ENCODE measurements at regions not wholly inside any gene's neighbourhood (a gene's known extent, or its start where the extent isn't known, plus 50 kb on each side); places are given as distances from the start of the nearest gene placed in this dataset.

- no peaks in the 10 kb centered on the region for H3K36me3 ChIP-seq (ENCODE audit: insufficient read depth, low read length)
- WGBS, result 13% methylated on average over 1 of the region's 1 CpG
- H3K9me3 ChIP-seq (ENCODE audit: insufficient read depth, low read depth, low read length), result no peaks in the 10 kb centered on the region
- no peaks in the 10 kb centered on the region for H3K4me1 ChIP-seq (ENCODE audit: insufficient read depth, low read length)
- no peak overlapping the region for H3K9ac ChIP-seq (ENCODE audit: low read depth, low read length)
- no peaks in the 10 kb centered on the region for H3K27me3 ChIP-seq (ENCODE audit: insufficient read depth, low read length)
- no peak overlapping the region for H3K27ac ChIP-seq (ENCODE audit: low read depth, low read length)
- no peak overlapping the region for H3K4me3 ChIP-seq (ENCODE audit: low read length)
These were observed 530.3 kb upstream of the FSIP2 start for GRCh38 chr2:185208261-185208660.

- Histone ChIP-seq H3K36me3 (ENCODE audit: insufficient read depth, low read length) (no peaks in the 10 kb centered on the region), H3K9me3 (ENCODE audit: insufficient read depth, low read depth, low read length) (no peaks in the 10 kb centered on the region), H3K27me3 (ENCODE audit: insufficient read depth, low read length) (no peaks in the 10 kb centered on the region), H3K4me3 (ENCODE audit: low read length) (no peak overlapping the region), H3K27ac (ENCODE audit: low read depth, low read length) (no peak overlapping the region), H3K4me1 (ENCODE audit: insufficient read depth, low read length) (no peaks in the 10 kb centered on the region), H3K9ac (ENCODE audit: low read depth, low read length) (no peak overlapping the region)
- 53% methylated on average over 3 of the region's 3 CpGs for WGBS
These were observed 523.1 kb upstream of the FSIP2 start for GRCh38 chr2:185215497-185215896.

- no peak overlapping the region for H3K9ac ChIP-seq (ENCODE audit: low read depth, low read length)
- no peak overlapping the region for H3K27ac ChIP-seq (ENCODE audit: low read depth, low read length)
- no peaks in the 10 kb centered on the region for H3K4me1 ChIP-seq (ENCODE audit: insufficient read depth, low read length)
- 89% methylated on average over 3 of the region's 3 CpGs for WGBS
- H3K9me3 ChIP-seq (ENCODE audit: insufficient read depth, low read depth, low read length), result no peaks in the 10 kb centered on the region
- no peak overlapping the region for H3K4me3 ChIP-seq (ENCODE audit: low read length)
- H3K27me3 ChIP-seq (ENCODE audit: insufficient read depth, low read length), result no peaks in the 10 kb centered on the region
- H3K36me3 ChIP-seq (ENCODE audit: insufficient read depth, low read length), result no peaks in the 10 kb centered on the region
These were observed 518.6 kb upstream of the FSIP2 start for GRCh38 chr2:185219981-185220380.

- Histone ChIP-seq H3K4me3 (ENCODE audit: low read length) (no peak overlapping the region), H3K9me3 (ENCODE audit: insufficient read depth, low read depth, low read length) (no peaks in the 10 kb centered on the region), H3K36me3 (ENCODE audit: insufficient read depth, low read length) (no peaks in the 10 kb centered on the region), H3K27ac (ENCODE audit: low read depth, low read length) (no peak overlapping the region), H3K9ac (ENCODE audit: low read depth, low read length) (no peak overlapping the region), H3K27me3 (ENCODE audit: insufficient read depth, low read length) (no peaks in the 10 kb centered on the region), H3K4me1 (ENCODE audit: insufficient read depth, low read length) (no peaks in the 10 kb centered on the region)
- 90% methylated on average over 1 of the region's 1 CpG for WGBS
These were observed 516.3 kb upstream of the FSIP2 start for GRCh38 chr2:185222311-185222710.

- Histone ChIP-seq H3K4me3 (ENCODE audit: low read length) (no peak overlapping the region), H3K9me3 (ENCODE audit: insufficient read depth, low read depth, low read length) (no peaks in the 10 kb centered on the region), H3K27me3 (ENCODE audit: insufficient read depth, low read length) (no peaks in the 10 kb centered on the region), H3K36me3 (ENCODE audit: insufficient read depth, low read length) (no peaks in the 10 kb centered on the region), H3K9ac (ENCODE audit: low read depth, low read length) (no peak overlapping the region), H3K4me1 (ENCODE audit: insufficient read depth, low read length) (no peaks in the 10 kb centered on the region), H3K27ac (ENCODE audit: low read depth, low read length) (no peak overlapping the region)
- WGBS, result 100% methylated on average over 1 of the region's 3 CpGs
These were observed 511.2 kb upstream of the FSIP2 start for GRCh38 chr2:185227391-185227790.

GRCh38 chr2:185239491-185239890 lies 499.1 kb upstream of the FSIP2 start:
- WGBS, result 100% methylated on average over 1 of the region's 1 CpG
- H3K4me3 ChIP-seq (ENCODE audit: low read length), result no peak overlapping the region
- H3K4me1 ChIP-seq (ENCODE audit: insufficient read depth, low read length), result no peaks in the 10 kb centered on the region
- no peak overlapping the region for H3K9ac ChIP-seq (ENCODE audit: low read depth, low read length)
- no peaks in the 10 kb centered on the region for H3K36me3 ChIP-seq (ENCODE audit: insufficient read depth, low read length)
- no peaks in the 10 kb centered on the region for H3K27me3 ChIP-seq (ENCODE audit: insufficient read depth, low read length)
- H3K9me3 ChIP-seq (ENCODE audit: insufficient read depth, low read depth, low read length), result peaks cover 4% of the 10 kb centered on the region; the same call in 1 of the 2 replicates
- H3K27ac ChIP-seq (ENCODE audit: low read depth, low read length), result no peak overlapping the region

GRCh38 chr2:185240796-185241195 lies 497.8 kb upstream of the FSIP2 start:
- no peaks in the 10 kb centered on the region for H3K4me1 ChIP-seq (ENCODE audit: insufficient read depth, low read length)
- no peak overlapping the region for H3K9ac ChIP-seq (ENCODE audit: low read depth, low read length)
- H3K9me3 ChIP-seq (ENCODE audit: insufficient read depth, low read depth, low read length), result peaks cover 4% of the 10 kb centered on the region; the same call in 1 of the 2 replicates
- no peak overlapping the region for H3K4me3 ChIP-seq (ENCODE audit: low read length)
- no peaks in the 10 kb centered on the region for H3K27me3 ChIP-seq (ENCODE audit: insufficient read depth, low read length)
- 100% methylated on average over 1 of the region's 4 CpGs for WGBS
- H3K36me3 ChIP-seq (ENCODE audit: insufficient read depth, low read length), result no peaks in the 10 kb centered on the region
- no peak overlapping the region for H3K27ac ChIP-seq (ENCODE audit: low read depth, low read length)

- WGBS, result 94% methylated on average over 13 of the region's 13 CpGs
- Histone ChIP-seq H3K4me1 (ENCODE audit: insufficient read depth, low read length) (0 out of 2 replicates have a peak, but pooled peaks cover 2% of the 10 kb centered on the region), H3K4me3 (ENCODE audit: low read length) (no peak overlapping the region), H3K36me3 (ENCODE audit: insufficient read depth, low read length) (no peaks in the 10 kb centered on the region), H3K27me3 (ENCODE audit: insufficient read depth, low read length) (no peaks in the 10 kb centered on the region), H3K9ac (ENCODE audit: low read depth, low read length) (no peak overlapping the region), H3K27ac (ENCODE audit: low read depth, low read length) (no peak overlapping the region), H3K9me3 (ENCODE audit: insufficient read depth, low read depth, low read length) (no peaks in the 10 kb centered on the region; the same call in 1 of the 2 replicates)
These were observed 497.0 kb upstream of the FSIP2 start for GRCh38 chr2:185241556-185241955.

GRCh38 chr2:185242462-185242861 lies 496.1 kb upstream of the FSIP2 start:
- 91% methylated on average over 2 of the region's 2 CpGs for WGBS
- H3K4me3 ChIP-seq (ENCODE audit: low read length), result no peak overlapping the region
- no peak overlapping the region for H3K9ac ChIP-seq (ENCODE audit: low read depth, low read length)
- no peaks in the 10 kb centered on the region for H3K36me3 ChIP-seq (ENCODE audit: insufficient read depth, low read length)
- H3K9me3 ChIP-seq (ENCODE audit: insufficient read depth, low read depth, low read length), result no peaks in the 10 kb centered on the region
- 0 out of 2 replicates have a peak, but pooled peaks cover 2% of the 10 kb centered on the region for H3K4me1 ChIP-seq (ENCODE audit: insufficient read depth, low read length)
- H3K27me3 ChIP-seq (ENCODE audit: insufficient read depth, low read length), result no peaks in the 10 kb centered on the region
- no peak overlapping the region for H3K27ac ChIP-seq (ENCODE audit: low read depth, low read length)

GRCh38 chr2:185245216-185245615 lies 493.4 kb upstream of the FSIP2 start:
- WGBS, result 98% methylated on average over 3 of the region's 4 CpGs
- no peaks in the 10 kb centered on the region for H3K27me3 ChIP-seq (ENCODE audit: insufficient read depth, low read length)
- 0 out of 2 replicates have a peak, but pooled peaks cover 2% of the 10 kb centered on the region for H3K4me1 ChIP-seq (ENCODE audit: insufficient read depth, low read length)
- H3K36me3 ChIP-seq (ENCODE audit: insufficient read depth, low read length), result no peaks in the 10 kb centered on the region
- no peaks in the 10 kb centered on the region for H3K9me3 ChIP-seq (ENCODE audit: insufficient read depth, low read depth, low read length)
- H3K9ac ChIP-seq (ENCODE audit: low read depth, low read length), result no peak overlapping the region
- no peak overlapping the region for H3K4me3 ChIP-seq (ENCODE audit: low read length)
- H3K27ac ChIP-seq (ENCODE audit: low read depth, low read length), result no peak overlapping the region

- Histone ChIP-seq H3K9me3 (ENCODE audit: insufficient read depth, low read depth, low read length) (no peaks in the 10 kb centered on the region), H3K27me3 (ENCODE audit: insufficient read depth, low read length) (no peaks in the 10 kb centered on the region), H3K9ac (ENCODE audit: low read depth, low read length) (no peak overlapping the region), H3K4me3 (ENCODE audit: low read length) (no peak overlapping the region), H3K27ac (ENCODE audit: low read depth, low read length) (no peak overlapping the region), H3K4me1 (ENCODE audit: insufficient read depth, low read length) (0 out of 2 replicates have a peak, but pooled peaks cover 2% of the 10 kb centered on the region), H3K36me3 (ENCODE audit: insufficient read depth, low read length) (no peaks in the 10 kb centered on the region)
- 86% methylated on average over 1 of the region's 1 CpG for WGBS
These were observed 492.8 kb upstream of the FSIP2 start for GRCh38 chr2:185245806-185246205.

GRCh38 chr2:185246717-185247116 lies 491.9 kb upstream of the FSIP2 start:
- H3K9me3 ChIP-seq (ENCODE audit: insufficient read depth, low read depth, low read length), result no peaks in the 10 kb centered on the region
- no peak overlapping the region for H3K4me3 ChIP-seq (ENCODE audit: low read length)
- no peaks in the 10 kb centered on the region for H3K36me3 ChIP-seq (ENCODE audit: insufficient read depth, low read length)
- H3K27ac ChIP-seq (ENCODE audit: low read depth, low read length), result no peak overlapping the region
- H3K4me1 ChIP-seq (ENCODE audit: insufficient read depth, low read length), result 0 out of 2 replicates have a peak, but pooled peaks cover 2% of the 10 kb centered on the region
- no peak overlapping the region for H3K9ac ChIP-seq (ENCODE audit: low read depth, low read length)
- H3K27me3 ChIP-seq (ENCODE audit: insufficient read depth, low read length), result no peaks in the 10 kb centered on the region
